ENCODE measurements at regions not wholly inside any gene's neighbourhood (a gene's known extent, or its start where the extent isn't known, plus 50 kb on each side); places are given as distances from the start of the nearest gene placed in this dataset.

- ChIA-PET POLR2A (ENCODE audit: partially characterized antibody) (no interaction called here), CTCF (ENCODE audit: partially characterized antibody) (no interaction called here)
- Histone ChIP-seq H3K27me3 (ENCODE audit: insufficient read depth, low read length) (no peaks in the 10 kb centered on the region), H3K9me3 (ENCODE audit: control insufficient read depth in 1 of 2, low read length in 2 of 2) (peaks cover 0 to 5% of the 10 kb centered on the region in 2 donors), H3K4me1 (ENCODE audit: insufficient read depth, low read length) (no peaks in the 10 kb centered on the region), H3K27ac (ENCODE audit: low read depth, low read length) (no peak overlapping the region), H3K4me3 (ENCODE audit: low read length in 2 of 2) (no peak overlapping the region), H3K36me3 (ENCODE audit: insufficient read depth, low read length) (no peaks in the 10 kb centered on the region)
- no peaks in the 10 kb centered on the region for H3K27me3 Mint-ChIP-seq
- H3K4me1 Mint-ChIP-seq: no peaks in the 10 kb centered on the region
- H3K9me3 Mint-ChIP-seq: peaks cover 3 to 11% (median 6%) of the 10 kb centered on the region in 8 donors
- intact Hi-C loops (cut with micrococcal nuclease): no loop called here
- no peak overlapping the region for H3K27ac Mint-ChIP-seq
- no peaks in the 10 kb centered on the region for H3K36me3 Mint-ChIP-seq
- H3K4me3 Mint-ChIP-seq: no peak overlapping the region
- DNase-seq: no peak
Observed at GRCh38 chr11:80519596-80520506, 1079.0 kb upstream of the TENM4 start.

GRCh38 chr11:80517701-80518100, 1076.9 kb upstream of the TENM4 start:
- H3K4me3 Mint-ChIP-seq: no peak overlapping the region
- Histone ChIP-seq H3K4me3 (ENCODE audit: low read length in 2 of 2) (no peak overlapping the region), H3K9me3 (ENCODE audit: control insufficient read depth in 1 of 2, low read length in 2 of 2) (peaks cover 0 to 5% of the 10 kb centered on the region in 2 donors), H3K27ac (ENCODE audit: low read depth, low read length) (no peak overlapping the region), H3K27me3 (ENCODE audit: insufficient read depth, low read length) (no peaks in the 10 kb centered on the region), H3K4me1 (ENCODE audit: insufficient read depth, low read length) (no peaks in the 10 kb centered on the region), H3K36me3 (ENCODE audit: insufficient read depth, low read length) (no peaks in the 10 kb centered on the region)
- H3K27ac Mint-ChIP-seq: no peak overlapping the region
- intact Hi-C loops (cut with micrococcal nuclease): no loop called here
- peaks cover 3 to 14% (median 7%) of the 10 kb centered on the region in 8 donors for H3K9me3 Mint-ChIP-seq
- H3K36me3 Mint-ChIP-seq: no peaks in the 10 kb centered on the region
- DNase-seq: no peak
- no peaks in the 10 kb centered on the region for H3K27me3 Mint-ChIP-seq
- no peaks in the 10 kb centered on the region for H3K4me1 Mint-ChIP-seq
- ChIA-PET CTCF (ENCODE audit: partially characterized antibody) (no interaction called here), POLR2A (ENCODE audit: partially characterized antibody) (no interaction called here)

- no peak overlapping the region for H3K27ac Mint-ChIP-seq
- intact Hi-C loops (cut with micrococcal nuclease): no loop called here
- Histone ChIP-seq H3K4me3 (ENCODE audit: low read length in 2 of 2) (no peak overlapping the region), H3K27me3 (ENCODE audit: insufficient read depth, low read length) (no peaks in the 10 kb centered on the region), H3K9me3 (ENCODE audit: control insufficient read depth in 1 of 2, low read length in 2 of 2) (peaks cover 0 to 5% of the 10 kb centered on the region in 2 donors), H3K4me1 (ENCODE audit: insufficient read depth, low read length) (no peaks in the 10 kb centered on the region), H3K36me3 (ENCODE audit: insufficient read depth, low read length) (no peaks in the 10 kb centered on the region), H3K27ac (ENCODE audit: low read depth, low read length) (no peak overlapping the region)
- no peaks in the 10 kb centered on the region for H3K36me3 Mint-ChIP-seq
- no peak overlapping the region for H3K4me3 Mint-ChIP-seq
- CTCF ChIA-PET (ENCODE audit: partially characterized antibody): no interaction called here
- peaks cover 3 to 12% (median 9%) of the 10 kb centered on the region in 8 donors for H3K9me3 Mint-ChIP-seq
- POLR2A ChIA-PET (ENCODE audit: partially characterized antibody): no interaction called here
- H3K27me3 Mint-ChIP-seq: no peaks in the 10 kb centered on the region
- no peaks in the 10 kb centered on the region for H3K4me1 Mint-ChIP-seq
- no peak for DNase-seq
Observed at GRCh38 chr11:80515097-80515496, 1074.3 kb upstream of the TENM4 start.

GRCh38 chr11:80512491-80512890, 1071.7 kb upstream of the TENM4 start:
- H3K9me3 Mint-ChIP-seq: peaks cover 3 to 27% (median 12%) of the 10 kb centered on the region in 8 donors
- Histone ChIP-seq H3K36me3 (ENCODE audit: insufficient read depth, low read length) (no peaks in the 10 kb centered on the region), H3K27ac (ENCODE audit: low read depth, low read length) (no peak overlapping the region), H3K4me1 (ENCODE audit: insufficient read depth, low read length) (no peaks in the 10 kb centered on the region), H3K4me3 (ENCODE audit: low read length in 2 of 2) (no peak overlapping the region), H3K9me3 (ENCODE audit: control insufficient read depth in 1 of 2, low read length in 2 of 2) (peaks cover 0 to 5% of the 10 kb centered on the region in 2 donors), H3K27me3 (ENCODE audit: insufficient read depth, low read length) (no peaks in the 10 kb centered on the region)
- no peaks in the 10 kb centered on the region for H3K4me1 Mint-ChIP-seq
- no peak for DNase-seq
- ChIA-PET CTCF (ENCODE audit: partially characterized antibody) (no interaction called here), POLR2A (ENCODE audit: partially characterized antibody) (no interaction called here)
- no peak overlapping the region for H3K4me3 Mint-ChIP-seq
- no peaks in the 10 kb centered on the region for H3K27me3 Mint-ChIP-seq
- no peak overlapping the region for H3K27ac Mint-ChIP-seq
- intact Hi-C loops (cut with micrococcal nuclease): no loop called here
- no peaks in the 10 kb centered on the region for H3K36me3 Mint-ChIP-seq

GRCh38 chr11:80505771-80506170, 1064.9 kb upstream of the TENM4 start:
- H3K27me3 Mint-ChIP-seq: no peaks in the 10 kb centered on the region
- H3K4me3 Mint-ChIP-seq: no peak overlapping the region
- no peaks in the 10 kb centered on the region for H3K36me3 ChIP-seq (ENCODE audit: insufficient read depth, low read length)
- no peaks in the 10 kb centered on the region for H3K27me3 ChIP-seq (ENCODE audit: insufficient read depth, low read length)
- ChIA-PET CTCF (ENCODE audit: partially characterized antibody) (no interaction called here), POLR2A (ENCODE audit: partially characterized antibody) (no interaction called here)
- no peak overlapping the region for H3K27ac Mint-ChIP-seq
- no peak overlapping the region for H3K4me3 ChIP-seq (ENCODE audit: low read length in 2 of 2)
- no peaks in the 10 kb centered on the region for H3K36me3 Mint-ChIP-seq
- H3K4me1 Mint-ChIP-seq: no peaks in the 10 kb centered on the region
- H3K9me3 Mint-ChIP-seq: peaks cover 6 to 30% (median 15%) of the 10 kb centered on the region in 8 donors
- no peaks in the 10 kb centered on the region for H3K4me1 ChIP-seq (ENCODE audit: insufficient read depth, low read length)
- intact Hi-C loops (cut with micrococcal nuclease): no loop called here
- no peak for DNase-seq
- no peak overlapping the region for H3K27ac ChIP-seq (ENCODE audit: low read depth, low read length)
- no peaks in the 10 kb centered on the region for H3K9me3 ChIP-seq (ENCODE audit: control insufficient read depth in 1 of 2, low read length in 2 of 2)

GRCh38 chr11:80503990-80504389, 1063.2 kb upstream of the TENM4 start:
- Histone ChIP-seq H3K4me1 (ENCODE audit: insufficient read depth, low read length) (no peaks in the 10 kb centered on the region), H3K27me3 (ENCODE audit: insufficient read depth, low read length) (no peaks in the 10 kb centered on the region), H3K27ac (ENCODE audit: low read depth, low read length) (no peak overlapping the region), H3K4me3 (ENCODE audit: low read length in 2 of 2) (no peak overlapping the region), H3K36me3 (ENCODE audit: insufficient read depth, low read length) (no peaks in the 10 kb centered on the region), H3K9me3 (ENCODE audit: control insufficient read depth in 1 of 2, low read length in 2 of 2) (no peaks in the 10 kb centered on the region)
- CTCF ChIA-PET (ENCODE audit: partially characterized antibody): no interaction called here
- H3K27me3 Mint-ChIP-seq: peaks cover 0 to 1% of the 10 kb centered on the region in 2 donors
- H3K4me3 Mint-ChIP-seq: no peak overlapping the region
- H3K27ac Mint-ChIP-seq: no peak overlapping the region
- DNase-seq: no peak
- POLR2A ChIA-PET (ENCODE audit: partially characterized antibody): no interaction called here
- intact Hi-C loops (cut with micrococcal nuclease): no loop called here
- peaks cover 6 to 25% (median 17%) of the 10 kb centered on the region in 8 donors for H3K9me3 Mint-ChIP-seq
- no peaks in the 10 kb centered on the region for H3K36me3 Mint-ChIP-seq
- H3K4me1 Mint-ChIP-seq: no peaks in the 10 kb centered on the region

GRCh38 chr11:80502511-80502910, 1061.7 kb upstream of the TENM4 start:
- POLR2A ChIA-PET (ENCODE audit: partially characterized antibody): no interaction called here
- H3K9me3 ChIP-seq (ENCODE audit: control insufficient read depth in 1 of 2, low read length in 2 of 2): no peaks in the 10 kb centered on the region
- H3K9me3 Mint-ChIP-seq: peaks cover under 1 to 21% (median 11%) of the 10 kb centered on the region in 8 donors
- H3K36me3 ChIP-seq (ENCODE audit: insufficient read depth, low read length): no peaks in the 10 kb centered on the region
- H3K4me1 ChIP-seq (ENCODE audit: insufficient read depth, low read length): no peaks in the 10 kb centered on the region
- no peak overlapping the region for H3K4me3 Mint-ChIP-seq
- no peak overlapping the region for H3K4me3 ChIP-seq (ENCODE audit: low read length in 2 of 2)
- no peak overlapping the region for H3K27ac ChIP-seq (ENCODE audit: low read depth, low read length)
- H3K36me3 Mint-ChIP-seq: no peaks in the 10 kb centered on the region
- H3K4me1 Mint-ChIP-seq: no peaks in the 10 kb centered on the region
- H3K27ac Mint-ChIP-seq: no peak overlapping the region
- DNase-seq: no peak
- H3K27me3 Mint-ChIP-seq: peaks cover 0 to 1% of the 10 kb centered on the region in 2 donors
- no peaks in the 10 kb centered on the region for H3K27me3 ChIP-seq (ENCODE audit: insufficient read depth, low read length)
- CTCF ChIA-PET (ENCODE audit: partially characterized antibody): no interaction called here
- intact Hi-C loops (cut with micrococcal nuclease): no loop called here

All from CD4-positive, alpha-beta memory T cell (primary cell).